BE2C (cell line): ENCODE measurements at regions not wholly inside any gene's neighbourhood (a gene's known extent, or its start where the extent isn't known, plus 50 kb on each side); places are given as distances from the start of the nearest gene placed in this dataset.
"Not testable (repeated sequence)": the region's sequence is repeated elsewhere in the genome, so short reads cannot be mapped to it uniquely, and the experiment has no call there.

ENCODE experiments used
- DNase-seq: peaks from one replicate; pipeline ENCODE4 v3.0.0-alpha.2; 2020
- H3K27me3 ChIP-seq: fragments of 250-450 bp; sonication (Bioruptor Pico); 2 replicates; pipeline ENCODE4 v1.5.1; 2020; ENCODE audit warnings: mild to moderate bottlenecking
- H3K36me3 ChIP-seq: fragments of 250-450 bp; sonication (Bioruptor Pico); 2 replicates; pipeline ENCODE4 v1.5.1; 2020; ENCODE audit warnings: mild to moderate bottlenecking
- H3K4me1 ChIP-seq: fragments of 250-450 bp; sonication (Bioruptor Pico); 2 replicates; pipeline ENCODE4 v1.5.1; 2020
- H3K4me3 ChIP-seq: 2 replicates; pipeline ENCODE4 v1.5.1; 2011; ENCODE audit warnings: low read depth, low read length
- H3K9me3 ChIP-seq: fragments of 250-450 bp; sonication (Bioruptor Pico); 2 replicates; pipeline ENCODE4 v1.5.1; 2020
- CTCF ChIP-seq: IDR thresholded peaks from 2 replicates; pipeline ENCODE4 v1.5.1; 2012; ENCODE audit warnings: mild to moderate bottlenecking, low read depth, low read length

GRCh38 chr1:189992856-189993255 lies 484.8 kb downstream of the BRINP3 start:
- Histone ChIP-seq H3K36me3 (no peaks in the 10 kb centered on the region), H3K27me3 (no peaks in the 10 kb centered on the region), H3K4me3 (no peak overlapping the region), H3K4me1 (no peaks in the 10 kb centered on the region), H3K9me3 (no peaks in the 10 kb centered on the region)
- DNase-seq: no peak
- TF ChIP-seq CTCF: no peak

- Histone ChIP-seq H3K4me3 (no peak overlapping the region), H3K27me3 (no peaks in the 10 kb centered on the region), H3K4me1 (no peaks in the 10 kb centered on the region; the same call in 1 of the 2 replicates), H3K36me3 (no peaks in the 10 kb centered on the region), H3K9me3 (no peaks in the 10 kb centered on the region)
- TF ChIP-seq CTCF: no peak
- DNase-seq: no peak
These were observed 477.2 kb downstream of the BRINP3 start for GRCh38 chr1:190000365-190000872.

- Histone ChIP-seq H3K9me3 (no peaks in the 10 kb centered on the region), H3K27me3 (no peaks in the 10 kb centered on the region), H3K4me1 (no peaks in the 10 kb centered on the region; the same call in 1 of the 2 replicates), H3K36me3 (no peaks in the 10 kb centered on the region), H3K4me3 (no peak overlapping the region)
- no peak for DNase-seq
- TF ChIP-seq CTCF: no peak
These were observed 476.5 kb downstream of the BRINP3 start for GRCh38 chr1:190001187-190001586.

GRCh38 chr1:190003376-190003775 lies 474.3 kb downstream of the BRINP3 start:
- no peaks in the 10 kb centered on the region for H3K9me3 ChIP-seq
- TF ChIP-seq CTCF: no peak
- H3K36me3 ChIP-seq: no peaks in the 10 kb centered on the region
- no peak overlapping the region for H3K4me3 ChIP-seq
- no peak for DNase-seq
- H3K27me3 ChIP-seq: no peaks in the 10 kb centered on the region
- no peaks in the 10 kb centered on the region; the same call in 1 of the 2 replicates for H3K4me1 ChIP-seq

GRCh38 chr1:190011585-190011984 lies 466.1 kb downstream of the BRINP3 start:
- Histone ChIP-seq H3K4me1 (no peaks in the 10 kb centered on the region), H3K27me3 (no peaks in the 10 kb centered on the region), H3K9me3 (no peaks in the 10 kb centered on the region), H3K4me3 (no peak overlapping the region), H3K36me3 (no peaks in the 10 kb centered on the region)
- no peak for DNase-seq
- no peak for TF ChIP-seq CTCF

- H3K27me3 ChIP-seq, H3K4me1 ChIP-seq, DNase-seq, H3K9me3 ChIP-seq, H3K36me3 ChIP-seq, H3K4me3 ChIP-seq: not testable (repeated sequence)
These were observed 458.5 kb downstream of the BRINP3 start for GRCh38 chr1:190019151-190019550.

- no peaks in the 10 kb centered on the region for H3K36me3 ChIP-seq
- no peak for TF ChIP-seq CTCF
- 0 out of 2 replicates have a peak, but pooled peaks cover 2% of the 10 kb centered on the region for H3K4me1 ChIP-seq
- H3K9me3 ChIP-seq: no peaks in the 10 kb centered on the region
- DNase-seq: no peak
- no peaks in the 10 kb centered on the region for H3K27me3 ChIP-seq
- H3K4me3 ChIP-seq: no peak overlapping the region
These were observed 457.9 kb downstream of the BRINP3 start for GRCh38 chr1:190019717-190020116.
